SK-N-MC (cell line): ENCODE measurements at regions not wholly inside any gene's neighbourhood (a gene's known extent, or its start where the extent isn't known, plus 50 kb on each side); places are given as distances from the start of the nearest gene placed in this dataset.

ENCODE experiments used
- EZH2 ChIP-seq: fragments of 200-600 bp; sonication (generic); IDR thresholded peaks from one replicate; pipeline ENCODE4 v1.6.1; 2017; ENCODE audit warnings: antibody characterized with exemption
- FOXP2 ChIP-seq: optimal IDR thresholded peaks from 2 replicates; pipeline ENCODE3; 2011; ENCODE audit warnings: mild to moderate bottlenecking, moderate library complexity; ENCODE audit not compliant: insufficient read depth; ENCODE audit errors: extremely low read length, control extremely low read depth
- POLR2AphosphoS5 ChIP-seq: IDR thresholded peaks from 2 replicates; pipeline ENCODE4 v1.6.1; 2012; ENCODE audit warnings: mild to moderate bottlenecking, low read depth, low read length, borderline replicate concordance

GRCh38 chr5:120270498-120270897 is 193.6 kb upstream of the PRR16 start:
- TF ChIP-seq POLR2AphosphoS5 = no peak
- no peak for TF ChIP-seq EZH2
- no peak for TF ChIP-seq FOXP2
